GM20431 (cell line): ENCODE measurements at regions not wholly inside any gene's neighbourhood (a gene's known extent, or its start where the extent isn't known, plus 50 kb on each side); places are given as distances from the start of the nearest gene placed in this dataset.
"Not testable (repeated sequence)": the region's sequence is repeated elsewhere in the genome, so short reads cannot be mapped to it uniquely, and the experiment has no call there.

Experiments
- in situ Hi-C: fragments of 300-500 bp; cut with MseI, MboI; formaldehyde crosslinking; loops from one replicate; pipeline ENCODE4 v1.15.0; 2020; ENCODE audit warnings: low sequenced_read_pairs; ENCODE audit not compliant: unreplicated experiment

- in situ Hi-C loops, result no loop called here
Measured at GRCh38 chr5:135170500-135170899, 136.5 kb upstream of the PITX1 start.

GRCh38 chr5:135169753-135170152, 135.7 kb upstream of the PITX1 start:
- in situ Hi-C loops, result no loop called here

GRCh38 chr5:135167634-135168033, 133.6 kb upstream of the PITX1 start:
- in situ Hi-C loops, result no loop called here

- in situ Hi-C loops, result not testable (repeated sequence)
Measured at GRCh38 chr5:135164873-135165614, 131.0 kb upstream of the PITX1 start.

- in situ Hi-C loops, result no loop called here
Measured at GRCh38 chr5:135163964-135164363, 129.9 kb upstream of the PITX1 start.

GRCh38 chr5:135163391-135163790, 129.4 kb upstream of the PITX1 start:
- in situ Hi-C loops, result no loop called here

GRCh38 chr5:135162661-135163265, 128.7 kb upstream of the PITX1 start:
- in situ Hi-C loops, result no loop called here

GRCh38 chr5:135161221-135161620, 127.2 kb upstream of the PITX1 start:
- in situ Hi-C loops, result no loop called here

GRCh38 chr5:135160036-135160675, 126.1 kb upstream of the PITX1 start:
- in situ Hi-C loops, result no loop called here

- in situ Hi-C loops, result no loop called here
Measured at GRCh38 chr5:135159626-135160025, 125.6 kb upstream of the PITX1 start.

GRCh38 chr5:135158982-135159381, 125.0 kb upstream of the PITX1 start:
- in situ Hi-C loops, result no loop called here

- in situ Hi-C loops, result no loop called here
Measured at GRCh38 chr5:135158314-135158697, 124.3 kb upstream of the PITX1 start.

- in situ Hi-C loops, result no loop called here
Measured at GRCh38 chr5:135157421-135158313, 123.6 kb upstream of the PITX1 start.

- in situ Hi-C loops, result no loop called here
Measured at GRCh38 chr5:135156715-135157404, 122.8 kb upstream of the PITX1 start.

- in situ Hi-C loops, result no loop called here
Measured at GRCh38 chr5:135156337-135156714, 122.3 kb upstream of the PITX1 start.

GRCh38 chr5:135155616-135156214, 121.7 kb upstream of the PITX1 start:
- in situ Hi-C loops, result no loop called here

- in situ Hi-C loops, result no loop called here
Measured at GRCh38 chr5:135154961-135155360, 120.9 kb upstream of the PITX1 start.

- in situ Hi-C loops, result no loop called here
Measured at GRCh38 chr5:135154197-135154596, 120.2 kb upstream of the PITX1 start.

- in situ Hi-C loops, result no loop called here
Measured at GRCh38 chr5:135153661-135154060, 119.6 kb upstream of the PITX1 start.

GRCh38 chr5:135153259-135153658, 119.2 kb upstream of the PITX1 start:
- in situ Hi-C loops, result no loop called here
